Activated naive CD4-positive, alpha-beta T cell treated with anti-CD3 and anti-CD28 coated beads, Interleukin-2, amount 50 U/mL, for 24 hours (primary cell): ENCODE measurements at regions not wholly inside any gene's neighbourhood (a gene's known extent, or its start where the extent isn't known, plus 50 kb on each side); places are given as distances from the start of the nearest gene placed in this dataset.

ENCODE experiments used
- H3K27ac Mint-ChIP-seq: one replicate; pipeline ENCODE4 v1.8.0; 2021; ENCODE audit warnings: mild to moderate bottlenecking, mixed read lengths
- H3K27me3 Mint-ChIP-seq: one replicate; pipeline ENCODE4 v1.8.0; 2021; ENCODE audit warnings: mixed read lengths
- H3K36me3 Mint-ChIP-seq: one replicate; pipeline ENCODE4 v1.8.0; 2021; ENCODE audit warnings: mixed read lengths
- H3K4me1 Mint-ChIP-seq: one replicate; pipeline ENCODE4 v1.8.0; 2021; ENCODE audit warnings: mixed read lengths
- H3K4me3 Mint-ChIP-seq: one replicate; pipeline ENCODE4 v1.8.0; 2021; ENCODE audit warnings: mild to moderate bottlenecking, mixed read lengths
- H3K9me3 Mint-ChIP-seq: one replicate; pipeline ENCODE4 v1.8.0; 2021; ENCODE audit warnings: mixed read lengths

- no peak overlapping the region for H3K27ac Mint-ChIP-seq
- peaks cover 4% of the 10 kb centered on the region for H3K4me1 Mint-ChIP-seq
- no peaks in the 10 kb centered on the region for H3K36me3 Mint-ChIP-seq
- H3K4me3 Mint-ChIP-seq: no peak overlapping the region
- peaks cover 2% of the 10 kb centered on the region for H3K9me3 Mint-ChIP-seq
- H3K27me3 Mint-ChIP-seq: no peaks in the 10 kb centered on the region
Measured at GRCh38 chr10:120688928-120689327, 162.2 kb upstream of the WDR11 start.

GRCh38 chr10:120689777-120690529 is 161.2 kb upstream of the WDR11 start:
- Mint-ChIP-seq H3K4me3 (no peak overlapping the region), H3K36me3 (no peaks in the 10 kb centered on the region), H3K9me3 (peaks cover 6% of the 10 kb centered on the region), H3K4me1 (peaks cover 4% of the 10 kb centered on the region), H3K27ac (no peak overlapping the region), H3K27me3 (no peaks in the 10 kb centered on the region)

GRCh38 chr10:120691625-120692024 is 159.5 kb upstream of the WDR11 start:
- H3K4me3 Mint-ChIP-seq: no peak overlapping the region
- peaks cover 4% of the 10 kb centered on the region for H3K4me1 Mint-ChIP-seq
- peaks cover 9% of the 10 kb centered on the region for H3K9me3 Mint-ChIP-seq
- H3K27me3 Mint-ChIP-seq: no peaks in the 10 kb centered on the region
- H3K27ac Mint-ChIP-seq: no peak overlapping the region
- H3K36me3 Mint-ChIP-seq: no peaks in the 10 kb centered on the region

GRCh38 chr10:120700426-120700825 is 150.7 kb upstream of the WDR11 start:
- Mint-ChIP-seq H3K4me1 (no peaks in the 10 kb centered on the region), H3K4me3 (no peak overlapping the region), H3K27ac (no peak overlapping the region), H3K36me3 (peaks cover 5% of the 10 kb centered on the region), H3K27me3 (no peaks in the 10 kb centered on the region), H3K9me3 (peaks cover 25% of the 10 kb centered on the region)

GRCh38 chr10:120701381-120701780 is 149.8 kb upstream of the WDR11 start:
- no peak overlapping the region for H3K4me3 Mint-ChIP-seq
- H3K4me1 Mint-ChIP-seq: no peaks in the 10 kb centered on the region
- no peaks in the 10 kb centered on the region for H3K27me3 Mint-ChIP-seq
- H3K9me3 Mint-ChIP-seq: peaks cover 24% of the 10 kb centered on the region
- peaks cover 5% of the 10 kb centered on the region for H3K36me3 Mint-ChIP-seq
- H3K27ac Mint-ChIP-seq: no peak overlapping the region

GRCh38 chr10:120702032-120702431 is 149.1 kb upstream of the WDR11 start:
- Mint-ChIP-seq H3K36me3 (peaks cover 5% of the 10 kb centered on the region), H3K4me1 (no peaks in the 10 kb centered on the region), H3K9me3 (peaks cover 18% of the 10 kb centered on the region), H3K27me3 (no peaks in the 10 kb centered on the region), H3K27ac (no peak overlapping the region), H3K4me3 (no peak overlapping the region)

GRCh38 chr10:120705309-120705708 is 145.9 kb upstream of the WDR11 start:
- no peak overlapping the region for H3K4me3 Mint-ChIP-seq
- no peaks in the 10 kb centered on the region for H3K4me1 Mint-ChIP-seq
- H3K9me3 Mint-ChIP-seq: no peaks in the 10 kb centered on the region
- no peak overlapping the region for H3K27ac Mint-ChIP-seq
- no peaks in the 10 kb centered on the region for H3K36me3 Mint-ChIP-seq
- no peaks in the 10 kb centered on the region for H3K27me3 Mint-ChIP-seq

- Mint-ChIP-seq H3K9me3 (no peaks in the 10 kb centered on the region), H3K27me3 (no peaks in the 10 kb centered on the region), H3K4me1 (no peaks in the 10 kb centered on the region), H3K4me3 (no peak overlapping the region), H3K27ac (no peak overlapping the region), H3K36me3 (no peaks in the 10 kb centered on the region)
Measured at GRCh38 chr10:120710076-120710475, 141.1 kb upstream of the WDR11 start.

- H3K27me3 Mint-ChIP-seq: no peaks in the 10 kb centered on the region
- no peak overlapping the region for H3K27ac Mint-ChIP-seq
- no peaks in the 10 kb centered on the region for H3K9me3 Mint-ChIP-seq
- H3K4me1 Mint-ChIP-seq: no peaks in the 10 kb centered on the region
- no peaks in the 10 kb centered on the region for H3K36me3 Mint-ChIP-seq
- no peak overlapping the region for H3K4me3 Mint-ChIP-seq
Measured at GRCh38 chr10:120711860-120712259, 139.3 kb upstream of the WDR11 start.

GRCh38 chr10:120713573-120714205 is 137.5 kb upstream of the WDR11 start:
- H3K4me1 Mint-ChIP-seq: no peaks in the 10 kb centered on the region
- H3K27ac Mint-ChIP-seq: no peak overlapping the region
- no peaks in the 10 kb centered on the region for H3K9me3 Mint-ChIP-seq
- H3K27me3 Mint-ChIP-seq: no peaks in the 10 kb centered on the region
- H3K4me3 Mint-ChIP-seq: no peak overlapping the region
- H3K36me3 Mint-ChIP-seq: no peaks in the 10 kb centered on the region

- Mint-ChIP-seq H3K27me3 (no peaks in the 10 kb centered on the region), H3K4me3 (no peak overlapping the region), H3K9me3 (no peaks in the 10 kb centered on the region), H3K4me1 (no peaks in the 10 kb centered on the region), H3K27ac (no peak overlapping the region), H3K36me3 (no peaks in the 10 kb centered on the region)
Measured at GRCh38 chr10:120715171-120715570, 136.0 kb upstream of the WDR11 start.

- H3K36me3 Mint-ChIP-seq: no peaks in the 10 kb centered on the region
- H3K27me3 Mint-ChIP-seq: no peaks in the 10 kb centered on the region
- H3K9me3 Mint-ChIP-seq: no peaks in the 10 kb centered on the region
- no peak overlapping the region for H3K27ac Mint-ChIP-seq
- H3K4me1 Mint-ChIP-seq: no peaks in the 10 kb centered on the region
- no peak overlapping the region for H3K4me3 Mint-ChIP-seq
Measured at GRCh38 chr10:120719333-120719732, 131.8 kb upstream of the WDR11 start.

- Mint-ChIP-seq H3K27ac (no peak overlapping the region), H3K4me1 (no peaks in the 10 kb centered on the region), H3K27me3 (no peaks in the 10 kb centered on the region), H3K4me3 (no peak overlapping the region), H3K9me3 (no peaks in the 10 kb centered on the region), H3K36me3 (no peaks in the 10 kb centered on the region)
Measured at GRCh38 chr10:120727001-120727400, 124.2 kb upstream of the WDR11 start.

- peaks cover 2% of the 10 kb centered on the region for H3K27me3 Mint-ChIP-seq
- H3K4me3 Mint-ChIP-seq: no peak overlapping the region
Measured at GRCh38 chr10:120729547-120729946, 121.6 kb upstream of the WDR11 start.

GRCh38 chr10:120732067-120732466 is 119.1 kb upstream of the WDR11 start:
- H3K4me1 Mint-ChIP-seq: no peaks in the 10 kb centered on the region
- H3K27ac Mint-ChIP-seq: no peak overlapping the region

More at GRCh38 chr10:120729547-120729946, 121.6 kb upstream of the WDR11 start:
- no peaks in the 10 kb centered on the region for H3K4me1 Mint-ChIP-seq
- H3K36me3 Mint-ChIP-seq: no peaks in the 10 kb centered on the region
- H3K27ac Mint-ChIP-seq: no peak overlapping the region
- H3K9me3 Mint-ChIP-seq: no peaks in the 10 kb centered on the region

GRCh38 chr10:120732643-120733313 is 118.4 kb upstream of the WDR11 start:
- no peaks in the 10 kb centered on the region for H3K36me3 Mint-ChIP-seq
- no peaks in the 10 kb centered on the region for H3K4me1 Mint-ChIP-seq
- no peaks in the 10 kb centered on the region for H3K9me3 Mint-ChIP-seq

More at GRCh38 chr10:120732067-120732466, 119.1 kb upstream of the WDR11 start:
- no peaks in the 10 kb centered on the region for H3K36me3 Mint-ChIP-seq
- H3K4me3 Mint-ChIP-seq: no peak overlapping the region
- H3K9me3 Mint-ChIP-seq: no peaks in the 10 kb centered on the region
- H3K27me3 Mint-ChIP-seq: peaks cover 2% of the 10 kb centered on the region

More at GRCh38 chr10:120732643-120733313, 118.4 kb upstream of the WDR11 start:
- Mint-ChIP-seq H3K4me3 (no peak overlapping the region), H3K27me3 (peaks cover 2% of the 10 kb centered on the region), H3K27ac (no peak overlapping the region)
